ENCODE measurements at regions not wholly inside any gene's neighbourhood (a gene's known extent, or its start where the extent isn't known, plus 50 kb on each side); places are given as distances from the start of the nearest gene placed in this dataset.

- Histone ChIP-seq H3K9ac (ENCODE audit: low read depth, low read length) (no peak overlapping the region), H3K4me3 (ENCODE audit: low read depth, low read length) (no peak overlapping the region), H3K4me1 (ENCODE audit: control insufficient read depth, insufficient read depth, low read length) (no peaks in the 10 kb centered on the region), H3K27me3 (ENCODE audit: control insufficient read depth, insufficient read depth, low read length) (no peaks in the 10 kb centered on the region), H3K36me3 (ENCODE audit: control insufficient read depth, insufficient read depth, low read length) (no peaks in the 10 kb centered on the region), H3K9me3 (ENCODE audit: control insufficient read depth, insufficient read depth, low read length) (no peaks in the 10 kb centered on the region)
Measured at GRCh38 chr10:31612082-31612481, 293.1 kb downstream of the ZEB1 start.

- Histone ChIP-seq H3K9me3 (ENCODE audit: control insufficient read depth, insufficient read depth, low read length) (no peaks in the 10 kb centered on the region), H3K9ac (ENCODE audit: low read depth, low read length) (no peak overlapping the region), H3K27me3 (ENCODE audit: control insufficient read depth, insufficient read depth, low read length) (no peaks in the 10 kb centered on the region), H3K4me1 (ENCODE audit: control insufficient read depth, insufficient read depth, low read length) (no peaks in the 10 kb centered on the region), H3K4me3 (ENCODE audit: low read depth, low read length) (no peak overlapping the region), H3K36me3 (ENCODE audit: control insufficient read depth, insufficient read depth, low read length) (no peaks in the 10 kb centered on the region)
Measured at GRCh38 chr10:31611161-31611560, 292.1 kb downstream of the ZEB1 start.

GRCh38 chr10:31607481-31607880 is 288.5 kb downstream of the ZEB1 start:
- peaks cover 2% of the 10 kb centered on the region for H3K4me1 ChIP-seq (ENCODE audit: control insufficient read depth, insufficient read depth, low read length)
- no peak overlapping the region for H3K9ac ChIP-seq (ENCODE audit: low read depth, low read length)
- H3K27me3 ChIP-seq (ENCODE audit: control insufficient read depth, insufficient read depth, low read length): no peaks in the 10 kb centered on the region
- no peaks in the 10 kb centered on the region for H3K36me3 ChIP-seq (ENCODE audit: control insufficient read depth, insufficient read depth, low read length)
- H3K9me3 ChIP-seq (ENCODE audit: control insufficient read depth, insufficient read depth, low read length): no peaks in the 10 kb centered on the region
- H3K4me3 ChIP-seq (ENCODE audit: low read depth, low read length): no peak overlapping the region

GRCh38 chr10:31606841-31607240 is 287.8 kb downstream of the ZEB1 start:
- Histone ChIP-seq H3K9ac (ENCODE audit: low read depth, low read length) (no peak overlapping the region), H3K4me1 (ENCODE audit: control insufficient read depth, insufficient read depth, low read length) (peaks cover 2% of the 10 kb centered on the region), H3K9me3 (ENCODE audit: control insufficient read depth, insufficient read depth, low read length) (no peaks in the 10 kb centered on the region), H3K27me3 (ENCODE audit: control insufficient read depth, insufficient read depth, low read length) (peaks cover 5% of the 10 kb centered on the region), H3K4me3 (ENCODE audit: low read depth, low read length) (no peak overlapping the region), H3K36me3 (ENCODE audit: control insufficient read depth, insufficient read depth, low read length) (no peaks in the 10 kb centered on the region)

- Histone ChIP-seq H3K27me3 (ENCODE audit: control insufficient read depth, insufficient read depth, low read length) (peaks cover 5% of the 10 kb centered on the region), H3K4me3 (ENCODE audit: low read depth, low read length) (no peak overlapping the region), H3K9me3 (ENCODE audit: control insufficient read depth, insufficient read depth, low read length) (no peaks in the 10 kb centered on the region), H3K4me1 (ENCODE audit: control insufficient read depth, insufficient read depth, low read length) (peaks cover 2% of the 10 kb centered on the region), H3K9ac (ENCODE audit: low read depth, low read length) (no peak overlapping the region), H3K36me3 (ENCODE audit: control insufficient read depth, insufficient read depth, low read length) (no peaks in the 10 kb centered on the region)
Measured at GRCh38 chr10:31605861-31606525, 287.0 kb downstream of the ZEB1 start.

GRCh38 chr10:31605426-31605825 is 286.4 kb downstream of the ZEB1 start:
- Histone ChIP-seq H3K36me3 (ENCODE audit: control insufficient read depth, insufficient read depth, low read length) (no peaks in the 10 kb centered on the region), H3K27me3 (ENCODE audit: control insufficient read depth, insufficient read depth, low read length) (peaks cover 5% of the 10 kb centered on the region), H3K9me3 (ENCODE audit: control insufficient read depth, insufficient read depth, low read length) (no peaks in the 10 kb centered on the region), H3K9ac (ENCODE audit: low read depth, low read length) (no peak overlapping the region), H3K4me3 (ENCODE audit: low read depth, low read length) (no peak overlapping the region), H3K4me1 (ENCODE audit: control insufficient read depth, insufficient read depth, low read length) (peaks cover 2% of the 10 kb centered on the region)

- H3K36me3 ChIP-seq (ENCODE audit: control insufficient read depth, insufficient read depth, low read length): no peaks in the 10 kb centered on the region
- peaks cover 6% of the 10 kb centered on the region for H3K27me3 ChIP-seq (ENCODE audit: control insufficient read depth, insufficient read depth, low read length)
- no peak overlapping the region for H3K9ac ChIP-seq (ENCODE audit: low read depth, low read length)
- H3K4me1 ChIP-seq (ENCODE audit: control insufficient read depth, insufficient read depth, low read length): peaks cover 2% of the 10 kb centered on the region
- no peak overlapping the region for H3K4me3 ChIP-seq (ENCODE audit: low read depth, low read length)
- no peaks in the 10 kb centered on the region for H3K9me3 ChIP-seq (ENCODE audit: control insufficient read depth, insufficient read depth, low read length)
Measured at GRCh38 chr10:31604646-31605170, 285.7 kb downstream of the ZEB1 start.

- Histone ChIP-seq H3K4me3 (ENCODE audit: low read depth, low read length) (peak overlapping the region; percentile 48), H3K4me1 (ENCODE audit: control insufficient read depth, insufficient read depth, low read length) (peaks cover 2% of the 10 kb centered on the region), H3K9me3 (ENCODE audit: control insufficient read depth, insufficient read depth, low read length) (no peaks in the 10 kb centered on the region), H3K9ac (ENCODE audit: low read depth, low read length) (no peak overlapping the region), H3K27me3 (ENCODE audit: control insufficient read depth, insufficient read depth, low read length) (peaks cover 11% of the 10 kb centered on the region), H3K36me3 (ENCODE audit: control insufficient read depth, insufficient read depth, low read length) (no peaks in the 10 kb centered on the region)
Measured at GRCh38 chr10:31604096-31604495, 285.1 kb downstream of the ZEB1 start.

GRCh38 chr10:31603235-31604087 is 284.4 kb downstream of the ZEB1 start:
- Histone ChIP-seq H3K9ac (ENCODE audit: low read depth, low read length) (peak overlapping the region; percentile 47), H3K27me3 (ENCODE audit: control insufficient read depth, insufficient read depth, low read length) (peaks cover 11% of the 10 kb centered on the region), H3K9me3 (ENCODE audit: control insufficient read depth, insufficient read depth, low read length) (no peaks in the 10 kb centered on the region), H3K36me3 (ENCODE audit: control insufficient read depth, insufficient read depth, low read length) (no peaks in the 10 kb centered on the region), H3K4me1 (ENCODE audit: control insufficient read depth, insufficient read depth, low read length) (peaks cover 2% of the 10 kb centered on the region), H3K4me3 (ENCODE audit: low read depth, low read length) (peak overlapping the region; percentile 75)

GRCh38 chr10:31602541-31603234 is 283.7 kb downstream of the ZEB1 start:
- no peaks in the 10 kb centered on the region for H3K9me3 ChIP-seq (ENCODE audit: control insufficient read depth, insufficient read depth, low read length)
- peaks cover 2% of the 10 kb centered on the region for H3K4me1 ChIP-seq (ENCODE audit: control insufficient read depth, insufficient read depth, low read length)
- H3K9ac ChIP-seq (ENCODE audit: low read depth, low read length): peak overlapping the region; percentile 47
- H3K27me3 ChIP-seq (ENCODE audit: control insufficient read depth, insufficient read depth, low read length): peaks cover 11% of the 10 kb centered on the region
- H3K36me3 ChIP-seq (ENCODE audit: control insufficient read depth, insufficient read depth, low read length): no peaks in the 10 kb centered on the region
- peak overlapping the region; percentile 75 for H3K4me3 ChIP-seq (ENCODE audit: low read depth, low read length)

GRCh38 chr10:31601136-31601535 is 282.1 kb downstream of the ZEB1 start:
- H3K36me3 ChIP-seq (ENCODE audit: control insufficient read depth, insufficient read depth, low read length): no peaks in the 10 kb centered on the region
- H3K27me3 ChIP-seq (ENCODE audit: control insufficient read depth, insufficient read depth, low read length): peaks cover 11% of the 10 kb centered on the region
- H3K9ac ChIP-seq (ENCODE audit: low read depth, low read length): no peak overlapping the region
- H3K4me1 ChIP-seq (ENCODE audit: control insufficient read depth, insufficient read depth, low read length): peaks cover 2% of the 10 kb centered on the region
- H3K4me3 ChIP-seq (ENCODE audit: low read depth, low read length): no peak overlapping the region
- H3K9me3 ChIP-seq (ENCODE audit: control insufficient read depth, insufficient read depth, low read length): no peaks in the 10 kb centered on the region
